Glomerular visceral epithelial cell (primary cell): ENCODE measurements at regions not wholly inside any gene's neighbourhood (a gene's known extent, or its start where the extent isn't known, plus 50 kb on each side); places are given as distances from the start of the nearest gene placed in this dataset.
"Not testable (repeated sequence)": the region's sequence is repeated elsewhere in the genome, so short reads cannot be mapped to it uniquely, and the experiment has no call there.

Experiments
- DNase-seq: peaks from one replicate; pipeline ENCODE4 v3.0.0-alpha.2; 2016; ENCODE audit errors: extremely low spot score

DNA sequence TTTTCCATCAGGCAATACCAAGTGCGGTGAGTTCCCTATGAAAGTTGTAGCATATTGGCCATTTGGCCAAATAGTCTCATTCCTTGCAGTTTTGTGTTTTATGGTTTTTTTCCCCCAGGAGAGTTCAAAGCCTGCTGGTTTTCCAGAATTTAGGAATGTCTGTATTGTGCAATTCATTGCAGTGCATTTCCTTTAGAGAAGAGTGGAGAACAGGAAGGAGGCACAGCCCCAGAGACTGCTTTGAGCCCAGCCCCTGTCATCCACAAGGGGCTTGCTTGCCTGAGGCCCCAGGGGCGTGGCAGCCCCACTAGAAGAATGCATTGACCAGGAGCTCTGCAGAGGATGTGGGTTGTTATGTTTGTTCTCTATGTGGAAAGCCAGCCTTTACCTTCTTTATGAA, 375.5 kb downstream of the BCL2L11 start:
- peak; percentile 54 for DNase-seq

GRCh38 chr2:111496860-111497259, 376.1 kb downstream of the BCL2L11 start:
- not testable (repeated sequence) for DNase-seq

- peak; percentile 18 for DNase-seq
Measured at GRCh38 chr2:111497270-111497669, 376.6 kb downstream of the BCL2L11 start.

- not testable (repeated sequence) for DNase-seq
Measured at GRCh38 chr2:111500536-111501062, 379.9 kb downstream of the BCL2L11 start.

DNA sequence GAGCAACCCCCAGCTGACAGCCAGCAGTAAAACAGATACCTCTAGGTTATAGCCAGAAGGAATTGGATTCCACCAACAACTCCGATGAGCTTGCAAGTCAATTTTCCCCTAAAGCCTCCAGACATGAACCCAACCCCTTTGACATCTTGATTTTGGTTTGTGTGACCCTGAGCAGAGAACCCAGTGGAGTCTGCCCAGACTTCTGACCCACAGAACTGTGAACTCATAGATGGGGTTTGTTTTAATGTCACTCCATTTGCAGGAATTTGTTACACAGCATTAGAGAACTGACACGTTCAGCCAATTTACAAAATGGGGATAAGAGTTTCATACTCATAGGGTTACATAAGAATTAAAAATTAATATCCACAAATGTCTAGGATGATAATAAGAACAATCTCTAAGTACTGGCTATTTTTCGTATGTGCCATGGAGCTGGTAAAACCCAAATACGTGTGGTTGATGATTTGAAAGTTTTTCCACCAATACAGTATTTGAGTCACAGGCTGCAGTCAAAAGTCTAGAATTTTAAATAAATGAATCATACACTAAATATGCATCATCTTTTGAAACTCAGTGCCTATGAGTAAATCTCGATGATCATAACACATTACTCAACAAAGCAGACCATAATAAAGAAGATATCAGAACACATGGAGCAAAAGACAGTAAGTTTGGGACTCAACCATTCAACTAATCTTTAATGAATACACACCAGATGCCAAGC, 380.0 kb downstream of the ANAPC1 start:
- not testable (repeated sequence) for DNase-seq

- not testable (repeated sequence) for DNase-seq
Measured at GRCh38 chr2:111504571-111504942, 379.4 kb downstream of the ANAPC1 start.

- DNase-seq = not testable (repeated sequence)
Measured at GRCh38 chr2:111505267-111505666, 378.7 kb downstream of the ANAPC1 start.

GRCh38 chr2:111506936-111507335, 377.1 kb downstream of the ANAPC1 start:
- DNase-seq = not testable (repeated sequence)

DNA sequence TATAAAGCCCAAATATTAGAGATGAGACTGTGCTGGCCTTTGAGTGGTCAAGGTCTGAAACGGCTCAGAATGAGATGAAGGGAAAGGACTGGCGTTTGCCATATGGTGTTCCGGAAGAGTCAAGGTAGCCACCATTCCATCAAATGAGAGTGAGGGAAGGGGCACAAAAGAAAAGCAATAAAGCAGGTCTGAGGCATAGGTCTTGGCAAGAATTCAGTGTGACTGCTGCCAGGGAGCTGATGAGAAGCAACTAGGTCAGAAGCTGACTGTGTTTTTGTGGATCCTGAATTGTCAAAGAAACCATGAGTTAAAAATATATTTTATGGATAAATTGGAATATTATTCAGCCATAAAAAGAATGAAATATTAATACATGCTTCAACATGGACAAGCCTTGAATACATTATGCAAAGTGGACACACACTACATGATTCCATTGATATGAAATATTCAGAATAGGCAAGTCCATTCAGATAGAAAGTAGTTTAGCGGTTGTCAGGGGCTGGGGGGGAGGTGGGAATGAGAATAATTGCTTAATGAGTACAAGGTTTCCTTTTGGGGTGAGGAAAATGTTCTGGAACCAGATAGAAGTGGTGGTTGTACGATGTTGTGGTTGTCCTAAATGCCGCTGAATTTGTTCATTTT, 374.6 kb downstream of the ANAPC1 start:
- not testable (repeated sequence) for DNase-seq

DNA sequence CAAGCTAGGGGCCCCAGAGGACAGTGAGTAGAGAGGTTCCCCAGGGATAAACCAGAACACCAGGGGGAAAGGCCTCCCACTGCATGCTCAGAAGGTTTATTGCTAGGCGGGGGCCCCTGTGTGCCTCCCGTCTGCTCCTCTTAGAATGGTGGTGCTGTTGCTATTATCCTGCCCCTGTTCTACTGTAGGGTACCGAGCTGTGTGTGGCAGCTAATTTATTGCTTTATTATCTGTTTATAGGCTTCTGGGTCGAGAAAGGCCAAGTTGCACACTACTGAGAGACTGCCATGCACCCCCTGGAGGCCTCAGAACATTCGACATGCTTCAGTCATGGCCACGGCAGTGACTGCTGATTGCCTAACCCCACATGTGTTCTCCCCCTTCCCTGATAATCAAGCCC, 373.6 kb downstream of the ANAPC1 start:
- not testable (repeated sequence) for DNase-seq

DNA sequence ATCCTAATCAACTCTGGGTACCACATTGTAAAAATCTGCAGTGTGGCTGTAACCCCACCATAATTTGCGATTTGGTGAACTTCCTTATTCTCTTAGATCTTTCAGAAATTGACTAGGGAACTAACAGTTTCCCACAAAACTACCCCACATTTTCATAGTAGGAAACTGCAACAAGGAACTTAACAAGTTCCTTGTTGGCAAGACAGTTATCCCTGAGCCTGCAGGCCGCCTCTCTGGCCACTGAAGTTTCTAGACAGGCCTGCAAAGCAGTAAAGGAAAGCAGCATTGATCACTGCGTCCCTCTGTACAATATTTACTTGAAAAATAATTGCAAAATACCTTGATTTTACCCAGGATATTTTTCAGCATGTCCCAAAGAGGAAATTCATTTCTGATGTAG, 372.9 kb downstream of the ANAPC1 start:
- DNase-seq = not testable (repeated sequence)

DNA sequence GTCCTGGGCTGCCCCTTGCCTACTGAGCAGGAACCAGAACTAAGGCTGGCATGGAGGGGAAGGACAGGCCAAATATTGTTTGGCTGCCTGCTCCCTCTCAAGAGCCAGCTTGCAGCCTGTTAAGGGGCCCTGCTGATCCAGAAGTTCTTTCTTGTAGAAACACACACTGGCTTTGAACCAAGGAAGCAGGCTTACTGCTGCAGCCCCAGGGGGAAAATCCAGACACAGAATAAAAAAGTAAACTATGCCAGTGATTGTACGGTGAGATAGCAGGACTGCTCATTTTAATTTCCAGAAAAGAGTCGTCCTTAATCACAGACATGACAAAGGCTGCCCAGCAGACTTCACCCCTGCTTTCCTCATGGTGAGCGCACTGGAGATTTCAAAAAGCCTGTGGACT, 371.6 kb downstream of the ANAPC1 start:
- DNase-seq = not testable (repeated sequence)

- not testable (repeated sequence) for DNase-seq
Measured at GRCh38 chr2:111514138-111514537, 369.9 kb downstream of the ANAPC1 start.

DNA sequence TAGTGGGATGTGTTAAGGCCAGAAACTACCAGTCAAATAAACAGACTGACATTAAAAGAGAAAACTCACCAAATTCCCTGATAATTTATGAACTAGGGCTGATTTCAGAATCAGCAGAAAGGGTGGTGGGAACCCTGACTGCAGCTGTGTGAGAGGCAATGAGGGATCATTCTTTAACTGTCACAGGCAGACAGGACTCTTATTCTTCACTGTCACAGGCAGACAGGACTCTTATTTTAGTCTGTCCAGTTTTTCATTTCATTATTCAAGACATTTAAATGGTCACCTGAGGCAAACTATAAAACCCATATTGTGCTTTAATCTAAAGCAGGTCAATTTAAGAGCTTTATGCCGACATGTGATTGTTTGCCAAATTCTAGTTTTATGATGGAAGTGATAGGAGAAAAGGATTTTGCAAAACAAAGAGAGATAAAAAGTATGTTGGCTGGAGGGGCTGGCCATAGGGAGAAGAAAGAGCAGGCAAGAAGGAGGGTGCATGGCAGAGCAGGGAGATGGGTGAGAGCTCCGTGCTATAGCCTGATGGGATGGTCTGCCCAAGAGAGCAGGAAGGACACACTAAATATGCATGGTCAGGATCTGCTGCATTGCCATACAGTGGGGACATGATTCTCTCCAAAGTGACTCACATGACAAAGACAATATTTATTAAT, 366.8 kb downstream of the ANAPC1 start:
- not testable (repeated sequence) for DNase-seq

DNA sequence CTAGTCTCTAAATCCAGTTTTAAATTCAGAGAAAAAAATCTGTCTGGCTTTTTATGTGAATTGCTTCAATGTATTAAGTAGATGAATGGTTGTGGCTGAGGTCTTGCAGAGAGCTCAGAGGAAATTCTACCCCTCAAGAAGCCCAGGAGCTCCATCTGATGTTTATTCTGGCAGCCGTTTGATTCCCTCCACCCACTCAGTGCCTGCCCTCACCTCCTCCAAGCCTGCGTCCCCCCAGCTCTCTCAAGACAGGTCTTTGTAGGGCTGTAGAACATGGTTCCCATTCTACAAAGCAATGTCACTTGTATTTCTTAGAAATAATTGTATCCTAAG, 366.3 kb downstream of the ANAPC1 start:
- not testable (repeated sequence) for DNase-seq

- no peak for DNase-seq
Measured at GRCh38 chr2:111519071-111519470, 364.9 kb downstream of the ANAPC1 start.

- DNase-seq = no peak
Measured at GRCh38 chr2:111522231-111522768, 361.7 kb downstream of the ANAPC1 start.

DNA sequence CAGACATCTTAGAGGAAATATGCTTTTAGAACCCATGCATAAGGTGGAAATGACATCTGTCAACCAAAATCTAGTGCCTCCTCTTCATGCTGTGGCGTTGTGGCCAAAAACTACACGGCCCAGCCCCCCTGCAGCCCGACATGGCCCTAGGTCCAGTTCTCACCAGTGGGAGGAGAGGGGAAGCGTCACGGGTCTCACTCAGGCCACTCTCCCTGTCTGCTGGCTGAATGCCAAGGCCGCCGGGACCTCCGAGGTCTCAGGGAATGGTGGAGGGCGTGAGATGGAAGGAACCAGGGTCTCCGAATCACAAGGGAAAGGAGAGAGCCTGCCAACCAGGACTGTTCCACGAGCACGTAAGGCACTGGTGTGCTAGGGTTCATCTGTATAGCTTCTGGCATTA, 361.0 kb downstream of the ANAPC1 start:
- no peak for DNase-seq

DNA sequence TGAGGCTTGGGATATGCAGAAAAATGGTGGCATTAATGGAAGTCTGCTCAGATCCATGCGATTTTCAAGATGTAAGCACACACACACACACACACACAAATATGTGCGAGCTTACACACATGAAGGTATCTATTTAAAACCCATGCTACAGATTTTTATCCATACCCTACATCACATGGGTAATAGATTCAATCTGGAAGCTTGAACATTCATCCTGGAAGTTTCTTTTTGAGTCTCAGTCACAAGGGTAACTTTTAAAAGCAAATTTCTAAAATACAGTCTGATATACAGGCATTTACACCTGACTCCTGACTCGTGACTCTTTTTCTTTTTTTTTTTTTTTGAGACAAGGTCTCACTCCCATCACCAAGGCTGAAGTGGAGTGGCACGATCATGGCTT, 359.0 kb downstream of the ANAPC1 start:
- DNase-seq = not testable (repeated sequence)

DNA sequence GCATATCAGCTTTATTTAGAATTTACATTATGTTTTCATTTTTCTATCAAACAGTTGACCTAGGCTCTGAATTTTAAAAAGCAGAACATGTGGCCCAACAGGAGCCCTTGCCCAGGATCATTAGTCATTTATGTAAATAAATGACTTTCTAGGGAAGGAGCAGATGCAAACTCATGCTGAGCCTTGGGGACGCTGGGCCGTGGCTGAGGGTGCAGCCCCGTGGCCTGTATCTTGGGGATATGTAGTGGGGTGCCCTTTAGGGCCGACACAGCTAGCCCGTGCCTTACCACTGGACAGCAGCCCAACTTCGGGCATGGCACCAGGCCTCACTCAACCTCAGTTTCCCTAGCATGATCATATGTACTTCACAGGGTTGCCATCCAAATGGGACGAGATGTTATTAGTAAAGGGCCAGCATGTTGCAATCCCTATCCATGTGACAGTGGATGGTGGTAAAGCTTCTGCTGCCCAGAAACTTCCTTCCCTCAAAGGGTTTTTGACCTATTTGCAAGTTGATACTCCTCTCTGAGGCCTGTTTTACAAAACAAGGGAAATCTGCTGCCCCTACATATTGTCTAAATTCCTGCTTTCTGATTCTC, 357.9 kb downstream of the ANAPC1 start:
- DNase-seq = not testable (repeated sequence)

GRCh38 chr2:111527707-111528400, 356.1 kb downstream of the ANAPC1 start:
- DNase-seq = not testable (repeated sequence)
